ENCODE measurements at regions not wholly inside any gene's neighbourhood (a gene's known extent, or its start where the extent isn't known, plus 50 kb on each side); places are given as distances from the start of the nearest gene placed in this dataset.

DNA sequence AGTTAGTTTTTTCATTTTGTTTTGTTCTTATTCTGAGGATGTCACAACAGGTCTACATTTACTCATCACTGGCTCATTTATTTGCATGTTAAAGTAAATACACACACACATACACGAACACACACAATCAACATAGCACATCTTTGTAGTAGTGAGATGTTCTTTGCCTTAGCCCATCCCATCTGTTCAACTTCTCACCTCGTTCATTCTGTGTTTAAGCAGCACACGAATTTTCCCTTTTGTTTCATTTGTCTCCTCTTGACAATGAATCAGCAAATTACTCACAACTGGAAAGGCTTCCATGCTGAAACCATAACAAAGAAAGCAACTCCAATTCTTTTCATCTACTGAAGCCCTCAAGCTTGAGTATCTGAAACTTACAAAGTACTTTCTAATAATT, 133.3 kb upstream of the CHRM3 start:
- Histone ChIP-seq H2AFZ (ENCODE audit: low read length) (peak overlapping the region; percentile 52), H2BK120ac (ENCODE audit: low read depth, low read length, poor library complexity, severe bottlenecking) (no peak overlapping the region), H4K5ac (ENCODE audit: insufficient read length, low read depth, low read length) (no peak overlapping the region), H3K9me3 (ENCODE audit: control insufficient read depth, low read depth, low read length) (no peaks in the 10 kb centered on the region), H3K23me2 (ENCODE audit: insufficient read length, low read depth, low read length, poor library complexity, severe bottlenecking) (no peaks in the 10 kb centered on the region), H3K9ac (ENCODE audit: extremely low read depth, insufficient read length, low read length) (no peak overlapping the region), H3T11ph (ENCODE audit: low read length) (no peak overlapping the region), H2BK20ac (ENCODE audit: low read depth, low read length, poor library complexity, severe bottlenecking) (no peak overlapping the region), H4K8ac (replicated peaks; ENCODE audit: insufficient read length, low read depth, low read length) (no peak overlapping the region), H3K27ac (ENCODE audit: insufficient read length, low read depth, low read length) (no peak overlapping the region), H3K79me1 (ENCODE audit: insufficient read depth, low read depth, low read length, poor library complexity, severe bottlenecking) (no peaks in the 10 kb centered on the region), H2BK12ac (ENCODE audit: insufficient read length, low read depth, low read length) (no peak overlapping the region), H4K20me1 (ENCODE audit: control insufficient read depth, insufficient read depth, insufficient read length) (no peaks in the 10 kb centered on the region), H3K4me2 (ENCODE audit: insufficient read depth, insufficient read length, low read length) (no peak overlapping the region), H2AK5ac (ENCODE audit: insufficient read length, low read length) (no peak overlapping the region), H4K91ac (ENCODE audit: insufficient read length, low read depth, low read length) (no peak overlapping the region), H3K27me3 (ENCODE audit: insufficient read depth, low read length) (no peaks in the 10 kb centered on the region), H2BK5ac (ENCODE audit: insufficient read length, low read length) (no peak overlapping the region), H3K23ac (ENCODE audit: insufficient read length, low read depth, low read length) (no peak overlapping the region), H3K4ac (ENCODE audit: low read depth, low read length) (no peak overlapping the region), H3K18ac (ENCODE audit: insufficient read length, low read depth, low read length) (no peak overlapping the region), H3K56ac (ENCODE audit: insufficient read length, low read depth, low read length) (no peak overlapping the region), H3K14ac (ENCODE audit: insufficient read depth, low read length) (no peak overlapping the region), H2BK15ac (ENCODE audit: low read depth, low read length) (no peak overlapping the region), H3K4me1 (ENCODE audit: insufficient read depth, low read length) (peaks cover 2% of the 10 kb centered on the region; the same call in 1 of the 2 replicates), H3K79me2 (ENCODE audit: insufficient read depth, low read length) (no peaks in the 10 kb centered on the region)
- peaks cover 12 to 16% of the 10 kb centered on the region in 2 experiments for H3K9me3 Mint-ChIP-seq
- H3K4me1 Mint-ChIP-seq = peaks cover 7% of the 10 kb centered on the region in 2 experiments
- TF ChIP-seq, protein P1, sequence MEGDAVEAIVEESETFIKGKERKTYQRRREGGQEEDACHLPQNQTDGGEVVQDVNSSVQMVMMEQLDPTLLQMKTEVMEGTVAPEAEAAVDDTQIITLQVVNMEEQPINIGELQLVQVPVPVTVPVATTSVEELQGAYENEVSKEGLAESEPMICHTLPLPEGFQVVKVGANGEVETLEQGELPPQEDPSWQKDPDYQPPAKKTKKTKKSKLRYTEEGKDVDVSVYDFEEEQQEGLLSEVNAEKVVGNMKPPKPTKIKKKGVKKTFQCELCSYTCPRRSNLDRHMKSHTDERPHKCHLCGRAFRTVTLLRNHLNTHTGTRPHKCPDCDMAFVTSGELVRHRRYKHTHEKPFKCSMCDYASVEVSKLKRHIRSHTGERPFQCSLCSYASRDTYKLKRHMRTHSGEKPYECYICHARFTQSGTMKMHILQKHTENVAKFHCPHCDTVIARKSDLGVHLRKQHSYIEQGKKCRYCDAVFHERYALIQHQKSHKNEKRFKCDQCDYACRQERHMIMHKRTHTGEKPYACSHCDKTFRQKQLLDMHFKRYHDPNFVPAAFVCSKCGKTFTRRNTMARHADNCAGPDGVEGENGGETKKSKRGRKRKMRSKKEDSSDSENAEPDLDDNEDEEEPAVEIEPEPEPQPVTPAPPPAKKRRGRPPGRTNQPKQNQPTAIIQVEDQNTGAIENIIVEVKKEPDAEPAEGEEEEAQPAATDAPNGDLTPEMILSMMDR (conservative IDR thresholded peaks at IDR 0.05) = no peak
- H3K4me3 Mint-ChIP-seq = no peak overlapping the region
- no peak for DNase-seq
- no peaks in the 10 kb centered on the region for H3K27me3 Mint-ChIP-seq (ENCODE audit: low read depth)
- H3K27ac Mint-ChIP-seq = peak overlapping the region in 1 of 3 experiments; percentile 73; a peak in 3 of 7 replicates
- peaks cover 5 to 18% (median 11%) of the 10 kb centered on the region in 3 experiments; a peak in 5 of 7 replicates for H3K36me3 Mint-ChIP-seq (ENCODE audit: insufficient read depth in 1 of 3, low read depth in 3 of 3)
- no CpG with 5 or more reads among the region's 3 CpGs for WGBS (ENCODE audit: extremely low coverage, insufficient read length, low lambda C conversion rate)
